Body of pancreas (tissue), 4 donors: ENCODE measurements at regions not wholly inside any gene's neighbourhood (a gene's known extent, or its start where the extent isn't known, plus 50 kb on each side); places are given as distances from the start of the nearest gene placed in this dataset.

Source experiments
- ATAC-seq: fragments of 150-250 bp; one replicate; pipeline ENCODE4 v1.9.1; 2016
- DNase-seq, 4 donors: peaks; one replicate each; pipeline ENCODE4 v3.0.0-alpha.2; 2019
- H3K27ac ChIP-seq, 4 donors: fragments of 200-600 bp; sonication (generic); 1 replicate in 3 of 4; 2 replicates in 1 of 4; pipeline versions ENCODE4 v1.5.1 to v1.6.1; 2016 to 2019; ENCODE audit warnings: mild to moderate bottlenecking in 1 of 4, mixed read lengths in 1 of 4, moderate library complexity in 1 of 4
- H3K27me3 ChIP-seq, 2 donors: fragments of 200-600 bp; sonication (generic); one replicate each; pipeline ENCODE4 v1.6.0; 2016; ENCODE audit warnings: mild to moderate bottlenecking in 1 of 2
- H3K36me3 ChIP-seq, 2 donors: fragments of 200-600 bp; sonication (generic); replicated peaks in 1 of 2; 2 replicates each; pipeline ENCODE4 v1.5.1; 2016; ENCODE audit warnings: low read depth in 2 of 2; ENCODE audit not compliant: insufficient read depth in 1 of 2
- H3K4me1 ChIP-seq: fragments of 200-600 bp; sonication (generic); one replicate; pipeline ENCODE4 v1.6.0; 2016
- H3K4me3 ChIP-seq, 2 donors: fragments of 200-600 bp; sonication (generic); 1 replicate in 1 of 2; 2 replicates in 1 of 2; pipeline ENCODE4 v1.5.1; 2016 to 2019
- H3K9me3 ChIP-seq, 3 donors: fragments of 200-600 bp; sonication (generic); 1 replicate in 2 of 3; 2 replicates in 1 of 3; pipeline ENCODE4 v1.5.1; 2016
- POLR2A ChIP-seq, 3 donors: fragments of 450-650 bp; IDR thresholded peaks; one replicate each; pipeline ENCODE4 v1.6.1; 2016; ENCODE audit warnings: antibody characterized with exemption in 3 of 3, mild to moderate bottlenecking in 2 of 3
- WGBS, 2 donors: methylation state at CpG; one replicate each; pipeline ENCODE4 v1.1.5; 2017; 5-methylcytosine and 5-hydroxymethylcytosine counted together
- intact Hi-C: fragments of 100-400 bp; cut with DNase I; formaldehyde crosslinking; loops from one replicate; pipeline ENCODE4 v1.15.1; 2023
- TF ChIP-seq, protein P1 (sequence below), 7 experiments: fragments of 450-650 bp in 4 of 7; fragments of 200-600 bp in 3 of 7; sonication (generic) in 3 of 7; IDR thresholded peaks; one replicate each; pipeline ENCODE4 v1.5.1; 2016 to 2019; ENCODE audit warnings: antibody characterized with exemption in 7 of 7

DNA sequence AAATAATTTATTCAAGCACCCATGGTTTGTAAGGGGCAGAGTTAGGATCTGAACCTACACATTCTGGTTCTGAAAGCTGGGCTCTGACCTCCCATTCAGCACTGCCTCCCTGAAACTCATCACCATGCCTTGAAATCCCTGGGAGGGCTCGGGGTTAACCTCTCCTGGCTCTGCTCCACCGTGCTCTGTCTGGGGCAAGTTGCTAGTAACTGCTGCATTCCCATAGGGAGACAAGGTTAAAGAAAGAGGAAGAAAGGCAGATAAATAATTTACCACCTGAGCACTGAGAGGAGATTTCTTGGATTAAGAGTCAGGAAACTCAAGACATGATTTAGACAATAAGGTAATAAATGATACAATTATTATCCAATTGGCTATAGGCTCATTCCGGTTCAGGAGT is 199.3 kb downstream of the KIF18A start:
- no peak overlapping the region for H3K27ac ChIP-seq
- no peak for TF ChIP-seq POLR2A (IDR thresholded peaks at IDR 0.05)
- TF ChIP-seq, protein P1, sequence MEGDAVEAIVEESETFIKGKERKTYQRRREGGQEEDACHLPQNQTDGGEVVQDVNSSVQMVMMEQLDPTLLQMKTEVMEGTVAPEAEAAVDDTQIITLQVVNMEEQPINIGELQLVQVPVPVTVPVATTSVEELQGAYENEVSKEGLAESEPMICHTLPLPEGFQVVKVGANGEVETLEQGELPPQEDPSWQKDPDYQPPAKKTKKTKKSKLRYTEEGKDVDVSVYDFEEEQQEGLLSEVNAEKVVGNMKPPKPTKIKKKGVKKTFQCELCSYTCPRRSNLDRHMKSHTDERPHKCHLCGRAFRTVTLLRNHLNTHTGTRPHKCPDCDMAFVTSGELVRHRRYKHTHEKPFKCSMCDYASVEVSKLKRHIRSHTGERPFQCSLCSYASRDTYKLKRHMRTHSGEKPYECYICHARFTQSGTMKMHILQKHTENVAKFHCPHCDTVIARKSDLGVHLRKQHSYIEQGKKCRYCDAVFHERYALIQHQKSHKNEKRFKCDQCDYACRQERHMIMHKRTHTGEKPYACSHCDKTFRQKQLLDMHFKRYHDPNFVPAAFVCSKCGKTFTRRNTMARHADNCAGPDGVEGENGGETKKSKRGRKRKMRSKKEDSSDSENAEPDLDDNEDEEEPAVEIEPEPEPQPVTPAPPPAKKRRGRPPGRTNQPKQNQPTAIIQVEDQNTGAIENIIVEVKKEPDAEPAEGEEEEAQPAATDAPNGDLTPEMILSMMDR (IDR thresholded peaks at IDR 0.05), result no peak
- H3K27me3 ChIP-seq, result no peaks in the 10 kb centered on the region
- no peak overlapping the region for H3K4me3 ChIP-seq
- no peaks in the 10 kb centered on the region for H3K36me3 ChIP-seq
- no peak for DNase-seq
- intact Hi-C loops, result no loop called here
- no peak for ATAC-seq
- WGBS, 2 donors, result 36 to 49% methylated on average over 3 of the region's 3 CpGs
- H3K4me1 ChIP-seq, result no peaks in the 10 kb centered on the region
- H3K9me3 ChIP-seq, result no peaks in the 10 kb centered on the region

DNA sequence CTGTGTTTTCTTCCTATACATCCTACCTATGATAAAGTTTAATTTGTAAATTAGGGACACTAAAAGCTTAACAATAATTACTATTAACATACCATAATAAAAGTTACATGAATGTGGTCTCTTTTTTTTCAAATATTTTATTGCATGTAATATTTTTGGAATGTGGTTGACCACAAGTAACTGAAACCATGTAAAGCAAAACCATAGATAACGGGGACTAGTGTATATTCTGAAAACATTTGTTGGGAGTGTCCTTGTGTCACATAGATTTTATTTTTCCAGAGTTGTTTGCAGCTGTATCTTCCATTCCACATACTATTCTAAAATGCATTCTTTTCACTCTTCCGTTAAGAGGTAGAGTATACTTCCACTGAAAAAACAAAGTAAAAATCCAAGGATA is 200.4 kb downstream of the KIF18A start:
- ATAC-seq, result no peak

DNA sequence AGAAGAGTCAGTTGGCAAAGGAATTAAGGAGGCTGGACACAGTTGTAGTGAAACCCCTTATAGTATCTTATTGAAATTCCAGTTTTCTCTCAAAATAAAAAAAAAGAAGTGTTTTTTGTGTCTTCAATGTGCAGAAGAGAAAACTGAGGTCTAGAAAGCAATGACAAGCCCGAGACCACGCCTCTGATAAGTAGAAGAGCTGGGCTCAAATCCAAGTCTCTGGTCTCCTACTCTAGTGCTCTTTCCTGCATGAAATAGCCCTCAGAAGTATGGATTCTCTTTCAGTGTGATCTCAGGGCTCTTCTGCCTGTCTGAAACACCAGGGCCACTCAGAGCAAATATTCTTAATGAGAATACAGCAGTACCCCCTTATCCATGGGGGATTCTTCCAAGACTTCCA is 200.9 kb downstream of the KIF18A start:
- no peaks in the 10 kb centered on the region for H3K27me3 ChIP-seq
- H3K9me3 ChIP-seq, result no peaks in the 10 kb centered on the region
- no peak for DNase-seq
- no peak overlapping the region for H3K27ac ChIP-seq
- H3K4me1 ChIP-seq, result no peaks in the 10 kb centered on the region
- no peak for ATAC-seq
- TF ChIP-seq, protein P1 (IDR thresholded peaks at IDR 0.05), result no peak
- TF ChIP-seq POLR2A (IDR thresholded peaks at IDR 0.05), result no peak
- no peaks in the 10 kb centered on the region for H3K36me3 ChIP-seq
- intact Hi-C loops, result no loop called here
- 43 to 73% methylated on average over 2 of the region's 2 CpGs for WGBS, 2 donors
- no peak overlapping the region for H3K4me3 ChIP-seq

More for the DNA sequence above, 200.4 kb downstream of the KIF18A start:
- no peak for DNase-seq
- Histone ChIP-seq H3K27ac (no peak overlapping the region), H3K4me3 (no peak overlapping the region), H3K9me3 (no peaks in the 10 kb centered on the region), H3K36me3 (no peaks in the 10 kb centered on the region), H3K4me1 (no peaks in the 10 kb centered on the region), H3K27me3 (no peaks in the 10 kb centered on the region)
- 69 to 85% methylated on average over 2 of the region's 2 CpGs for WGBS, 2 donors
- intact Hi-C loops, result no loop called here
- TF ChIP-seq, protein P1 (IDR thresholded peaks at IDR 0.05), result no peak
- TF ChIP-seq POLR2A (IDR thresholded peaks at IDR 0.05), result no peak

DNA sequence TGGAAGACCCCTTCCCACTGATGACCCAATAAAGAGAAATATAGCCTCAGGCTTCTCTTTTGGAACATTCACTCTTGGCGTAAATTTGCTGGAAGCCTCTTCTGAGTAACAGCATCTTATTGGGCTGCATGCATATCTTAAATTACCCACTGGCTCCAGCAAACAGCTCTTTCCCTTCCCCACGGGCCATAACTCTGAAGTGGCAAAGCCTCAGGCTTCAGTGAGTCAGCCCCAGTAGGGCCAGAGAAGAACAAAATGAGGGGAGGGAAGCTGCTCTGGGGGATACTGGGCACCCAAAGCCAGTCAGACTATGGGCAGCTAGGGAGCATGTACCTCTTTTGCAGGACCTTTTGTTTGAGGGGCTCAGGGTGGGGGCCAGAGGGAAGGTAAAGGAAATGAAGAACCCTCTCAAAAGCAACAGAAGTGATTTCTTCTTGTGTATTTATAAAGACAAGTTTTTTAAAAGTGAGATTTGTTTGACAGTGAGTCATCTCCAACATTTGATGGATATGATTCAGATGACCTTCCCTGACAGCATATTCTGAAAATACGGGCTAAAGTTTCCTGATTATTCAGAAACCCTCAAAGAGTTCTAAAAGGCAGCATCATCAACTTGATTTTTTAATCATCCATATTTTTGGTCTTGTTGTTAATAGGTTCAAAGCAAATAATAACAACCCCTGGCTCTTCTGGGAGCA is 203.4 kb downstream of the KIF18A start:
- H3K27ac ChIP-seq, result no peak overlapping the region
- intact Hi-C loops, result no loop called here
- WGBS, 2 donors, result 71 to 75% methylated on average over 3 of the region's 3 CpGs
- H3K4me1 ChIP-seq, result no peaks in the 10 kb centered on the region
- no peaks in the 10 kb centered on the region for H3K36me3 ChIP-seq
- no peak for DNase-seq
- no peak overlapping the region for H3K4me3 ChIP-seq
- TF ChIP-seq, protein P1 (IDR thresholded peaks at IDR 0.05), result no peak
- TF ChIP-seq POLR2A (IDR thresholded peaks at IDR 0.05), result no peak
- ATAC-seq, result no peak
- no peaks in the 10 kb centered on the region for H3K27me3 ChIP-seq
- no peaks in the 10 kb centered on the region for H3K9me3 ChIP-seq

DNA sequence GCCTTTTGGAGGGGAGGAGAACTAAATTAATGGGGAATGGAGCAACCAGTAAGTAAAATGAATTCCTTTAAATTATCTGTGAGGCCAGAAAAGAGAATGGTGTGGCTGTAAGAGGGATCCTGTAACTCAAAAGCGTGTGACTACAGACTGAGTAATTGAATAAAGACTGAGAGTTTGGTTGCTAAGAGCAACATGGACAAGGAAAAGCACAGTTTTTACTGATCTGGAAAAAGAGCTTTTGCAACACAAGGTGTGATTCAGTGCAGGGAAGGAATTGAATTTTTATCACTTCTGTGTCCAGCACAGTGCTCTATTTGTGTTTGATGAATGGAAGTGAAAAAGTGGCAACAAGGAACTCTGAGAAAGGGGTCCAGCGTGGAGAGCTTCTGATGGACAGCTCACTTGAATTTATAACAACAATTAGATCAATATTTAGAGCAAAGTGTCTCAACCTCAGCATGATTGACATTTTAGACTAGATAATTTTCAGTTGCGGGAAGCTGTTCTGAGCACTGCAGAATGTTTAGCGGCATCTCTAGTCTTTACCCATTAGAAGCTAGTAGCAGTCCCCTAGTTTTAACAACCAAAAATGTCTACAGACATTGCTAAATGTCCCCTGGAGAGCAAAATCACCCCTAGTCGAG is 202.8 kb upstream of the BDNF start:
- Histone ChIP-seq H3K36me3 (no peaks in the 10 kb centered on the region), H3K4me1 (no peaks in the 10 kb centered on the region), H3K4me3 (no peak overlapping the region), H3K27ac (no peak overlapping the region), H3K27me3 (no peaks in the 10 kb centered on the region), H3K9me3 (no peaks in the 10 kb centered on the region)
- DNase-seq, result no peak
- intact Hi-C loops, result no loop called here
- 80% methylated on average over 5 of the region's 5 CpGs for WGBS, 2 donors
- TF ChIP-seq, protein P1 (IDR thresholded peaks at IDR 0.05), result no peak
- no peak for TF ChIP-seq POLR2A (IDR thresholded peaks at IDR 0.05)
- ATAC-seq, result no peak
